ENCODE measurements at regions not wholly inside any gene's neighbourhood (a gene's known extent, or its start where the extent isn't known, plus 50 kb on each side); places are given as distances from the start of the nearest gene placed in this dataset.
"Not testable (repeated sequence)": the region's sequence is repeated elsewhere in the genome, so short reads cannot be mapped to it uniquely, and the experiment has no call there.

DNA sequence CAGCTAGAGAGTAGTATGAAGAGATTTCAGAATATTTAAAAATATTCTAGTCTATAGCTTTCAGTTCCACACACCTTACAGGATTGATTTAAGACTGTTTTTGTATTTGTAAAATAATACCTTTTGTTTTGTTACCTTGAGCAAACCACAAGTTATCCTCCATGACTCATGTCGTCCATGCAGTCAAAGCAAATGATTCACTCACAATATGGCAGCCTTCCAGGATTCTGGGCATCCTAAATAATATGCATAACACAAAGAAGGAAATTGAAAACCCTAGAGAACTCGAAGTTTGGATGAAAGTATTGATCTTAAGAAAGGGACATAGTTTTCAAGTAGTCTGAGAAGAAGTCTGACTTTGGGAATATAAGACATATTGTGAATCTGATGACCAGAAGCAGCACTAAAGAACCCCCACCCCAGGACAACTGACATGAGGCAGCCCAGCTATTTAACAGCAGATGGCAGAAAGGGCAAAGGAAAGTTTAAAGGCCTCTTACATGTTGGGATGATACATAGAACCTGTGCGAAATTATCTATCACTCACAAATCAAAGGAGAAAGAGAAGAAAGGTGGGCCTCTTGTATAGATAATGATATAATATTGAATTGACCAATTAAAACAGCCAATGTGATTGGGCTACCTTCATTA is 857.9 kb downstream of the BRINP3 start:
- ATAC-seq: no peak

DNA sequence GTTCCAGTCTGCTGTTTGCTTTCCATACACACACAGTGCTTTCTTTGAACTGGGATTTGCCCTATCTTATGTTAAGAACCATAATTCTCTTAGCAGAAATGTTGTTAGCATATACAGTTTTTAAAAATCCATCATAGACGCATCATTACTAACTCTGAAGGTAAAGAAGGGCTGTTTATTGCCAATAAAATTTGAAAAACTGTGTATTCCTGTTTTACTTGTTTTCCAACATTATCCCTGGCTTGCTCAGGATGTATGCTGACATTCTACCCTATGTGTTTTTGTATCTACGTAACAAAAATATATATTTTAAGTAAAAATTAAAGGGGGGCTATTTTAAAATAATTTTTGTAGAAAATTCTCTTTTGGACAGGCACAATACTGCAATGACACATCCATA is 857.2 kb downstream of the BRINP3 start:
- no peak for ATAC-seq

DNA sequence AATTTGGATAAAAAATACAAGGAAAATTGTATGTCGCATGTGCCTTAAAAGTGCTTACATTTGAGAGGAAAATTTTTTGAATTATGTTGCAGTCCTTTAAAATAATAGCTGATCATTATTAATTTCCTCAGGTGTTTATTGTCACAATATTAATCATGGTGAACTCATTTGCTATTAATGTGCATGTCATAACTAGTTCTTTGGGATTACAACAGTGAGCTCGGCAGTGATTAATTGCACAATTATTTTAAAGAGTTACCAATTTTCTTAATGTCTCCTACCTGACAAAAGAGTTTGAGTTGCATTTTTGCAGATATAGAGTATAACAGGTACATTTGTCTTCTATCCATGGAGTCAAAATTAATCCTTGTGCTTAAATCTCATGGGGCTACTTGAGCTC is 854.3 kb downstream of the BRINP3 start:
- ATAC-seq: no peak

DNA sequence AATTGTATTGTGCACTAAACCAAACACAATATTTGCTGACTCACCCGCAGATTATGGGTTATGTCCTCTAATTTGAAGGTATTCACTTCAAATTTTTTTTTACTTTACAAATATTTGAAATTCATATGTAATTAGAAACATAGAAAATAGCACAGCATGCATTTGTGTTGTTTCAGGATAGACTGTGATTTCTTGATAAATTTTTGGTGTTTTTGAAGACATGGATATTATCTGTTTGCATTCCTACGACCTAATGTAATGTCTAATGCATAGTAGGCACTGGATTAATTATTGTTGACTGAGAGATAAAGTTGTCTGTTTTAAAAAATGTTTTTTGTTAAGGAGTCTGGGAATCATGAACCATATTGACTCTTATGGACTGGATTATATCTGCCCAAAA is 850.2 kb downstream of the BRINP3 start:
- ATAC-seq: no peak

DNA sequence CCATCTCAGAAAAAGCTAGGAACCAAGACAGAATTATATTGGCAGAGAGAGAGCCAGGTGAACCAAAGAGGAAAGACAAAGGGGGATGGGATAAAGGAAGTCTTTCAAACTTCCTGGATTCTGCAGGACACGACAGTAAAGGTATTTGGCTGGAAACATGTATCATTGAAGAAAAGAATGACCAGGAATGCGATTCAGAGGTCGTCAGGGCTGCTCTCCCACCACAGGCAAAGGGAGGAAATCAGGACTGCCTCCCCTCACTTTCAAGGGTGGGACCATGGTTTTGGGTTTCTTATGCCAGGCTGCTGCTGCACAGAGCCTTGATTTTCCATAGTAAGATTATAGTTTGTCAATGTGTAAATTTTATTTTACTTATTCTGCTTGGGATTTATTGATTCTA is 848.8 kb downstream of the BRINP3 start:
- no peak for ATAC-seq

DNA sequence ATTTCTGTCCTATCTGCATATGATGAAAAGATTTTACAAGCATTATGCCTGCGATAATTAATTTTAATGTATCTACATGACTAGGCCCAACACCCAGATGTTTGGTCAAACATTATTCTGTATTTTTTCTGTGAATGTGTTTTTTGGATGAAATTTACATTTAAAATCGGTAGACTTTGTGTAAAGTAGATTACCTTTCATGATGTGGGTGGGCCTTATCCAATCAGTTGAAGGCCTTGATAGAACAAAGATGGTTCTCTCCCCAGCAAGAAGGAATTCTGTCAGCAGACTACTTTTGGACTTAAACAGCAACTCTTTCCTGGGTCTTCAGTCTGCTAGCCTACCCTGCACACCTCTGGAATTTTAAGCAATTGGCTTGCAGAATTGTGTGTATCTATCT is 844.0 kb downstream of the BRINP3 start:
- ATAC-seq: no peak

DNA sequence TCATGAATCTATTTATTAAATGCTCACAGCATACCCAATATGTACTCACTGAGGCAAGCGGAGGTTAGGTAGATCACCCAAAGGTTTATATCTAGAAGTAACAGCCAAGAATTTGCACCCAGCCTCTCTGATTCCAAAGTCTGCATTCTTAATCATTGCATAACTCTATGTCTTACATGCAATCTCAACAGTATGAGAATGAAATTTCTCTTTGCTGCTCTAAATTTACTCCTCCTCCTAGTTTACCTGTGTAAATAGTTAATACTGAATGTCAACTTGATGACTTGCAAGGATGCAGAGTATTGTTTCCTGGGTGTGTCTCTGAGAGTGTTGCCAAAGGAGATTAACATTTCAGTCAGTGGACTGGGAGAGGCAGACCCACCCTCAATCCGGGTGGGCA is 840.6 kb downstream of the BRINP3 start:
- no peak for ATAC-seq

DNA sequence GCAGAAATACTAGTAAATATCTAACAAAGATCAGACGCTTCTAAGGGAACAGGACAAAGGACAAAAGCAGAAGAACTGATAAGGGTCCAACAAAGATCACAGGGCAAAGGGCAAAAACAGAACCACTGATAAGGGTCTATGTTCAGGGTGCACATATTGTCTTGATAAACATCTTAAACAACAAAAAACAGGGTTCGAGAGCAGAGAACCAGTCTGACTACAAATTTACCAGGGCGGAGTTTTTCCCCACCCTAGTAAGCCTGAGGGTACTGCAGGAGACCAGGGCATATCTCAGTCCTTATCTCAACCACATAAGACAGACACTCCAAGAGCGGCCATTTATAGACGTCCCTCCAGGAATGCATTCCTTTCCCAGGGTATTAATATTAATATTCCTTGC is 833.5 kb downstream of the BRINP3 start:
- ATAC-seq: not testable (repeated sequence)

DNA sequence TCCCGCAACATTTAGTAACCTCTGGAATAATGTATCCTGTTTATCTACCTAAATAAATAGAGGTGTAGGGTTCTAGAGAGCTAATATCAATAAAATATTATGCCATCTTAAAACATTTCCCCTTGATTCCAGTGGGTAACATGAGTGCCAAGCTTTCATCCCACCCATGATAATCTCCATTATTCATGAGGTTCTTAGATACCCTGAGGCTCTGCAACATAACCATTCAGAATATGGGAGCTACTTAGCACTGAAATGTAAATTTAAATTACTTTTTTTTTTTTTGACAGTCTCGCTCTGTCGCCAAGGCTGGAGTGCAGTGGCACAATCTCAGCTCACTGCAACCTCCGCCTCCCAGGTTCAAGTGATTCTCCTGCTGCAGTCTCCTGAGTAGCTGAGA is 832.7 kb downstream of the BRINP3 start:
- ATAC-seq: no peak

DNA sequence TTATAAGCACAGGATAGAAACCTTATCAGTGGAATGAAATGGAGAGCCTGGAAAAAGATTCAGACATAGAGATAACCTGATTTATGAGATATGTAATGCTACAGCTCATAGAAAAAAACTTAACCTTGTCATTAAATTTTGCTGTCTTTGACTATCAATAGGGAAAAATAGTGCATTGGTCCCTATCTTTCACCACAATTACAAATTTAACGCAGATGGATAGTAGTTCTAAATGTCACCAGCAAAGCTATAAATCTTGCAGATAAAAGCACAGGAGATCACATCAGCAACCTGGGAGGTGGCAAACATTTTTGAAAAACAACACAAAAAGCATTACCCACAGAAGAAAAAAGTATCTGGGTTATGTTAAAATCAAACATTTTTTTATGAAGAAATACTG is 831.6 kb downstream of the BRINP3 start:
- ATAC-seq: no peak

DNA sequence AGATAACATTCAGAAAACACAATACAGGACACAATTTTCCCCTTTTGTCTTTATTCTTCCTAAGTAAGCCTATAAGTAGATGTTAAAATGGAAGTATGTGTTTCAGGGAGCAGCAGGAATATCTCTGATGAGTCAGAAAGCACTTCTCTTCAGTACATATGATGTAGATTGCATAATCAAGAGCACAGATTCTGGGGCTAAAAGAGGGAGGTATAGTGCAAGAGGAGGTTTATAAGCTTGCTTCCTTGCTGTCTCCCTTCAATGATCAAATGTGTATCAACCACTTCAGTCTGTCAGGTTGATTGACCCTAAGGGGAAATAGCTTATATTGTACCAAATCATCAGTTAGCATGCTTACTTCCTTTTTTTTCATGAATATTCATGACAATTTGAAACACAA is 822.8 kb downstream of the BRINP3 start:
- ATAC-seq: no peak

DNA sequence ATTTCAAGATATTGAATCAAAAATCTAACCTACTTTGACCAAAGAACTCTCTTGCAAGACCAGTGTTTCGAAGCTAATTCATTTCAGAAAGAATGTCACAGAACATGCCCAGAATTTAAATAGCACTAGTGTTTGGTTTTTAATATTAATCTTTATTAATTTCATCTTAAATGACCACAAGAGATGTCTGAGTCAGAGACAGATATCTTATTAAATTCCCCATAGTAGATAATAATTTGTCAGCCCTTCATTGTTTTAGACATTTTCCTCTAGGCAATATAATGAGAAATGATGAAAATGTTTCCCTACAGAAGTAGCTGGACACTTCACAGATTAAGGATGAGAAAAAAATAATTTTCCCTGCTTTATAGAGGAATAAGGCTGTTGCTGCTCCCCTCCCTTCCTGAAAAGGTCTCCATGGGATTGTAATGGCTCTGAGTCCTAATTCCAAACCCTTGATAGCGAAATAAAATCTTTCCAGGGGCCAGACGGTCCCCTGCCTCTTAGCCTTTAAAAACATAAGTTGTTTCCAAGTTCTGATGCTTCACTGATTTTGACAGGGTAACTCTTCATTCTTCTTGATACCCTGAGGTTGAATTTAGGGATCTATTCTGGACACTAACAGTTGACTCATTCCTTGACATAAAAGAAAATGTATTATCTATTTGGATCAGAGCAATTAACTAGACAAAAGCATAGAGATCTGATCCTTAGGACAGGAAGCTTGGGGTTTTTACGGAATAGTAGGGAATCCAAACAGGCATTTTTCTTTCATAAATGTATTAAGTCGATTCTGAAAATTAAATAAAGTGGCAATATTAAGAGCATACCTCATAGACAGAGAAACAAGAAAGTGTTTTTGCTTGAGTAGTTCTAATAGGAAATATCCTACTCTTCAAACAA is 820.8 kb downstream of the BRINP3 start:
- no peak for ATAC-seq

DNA sequence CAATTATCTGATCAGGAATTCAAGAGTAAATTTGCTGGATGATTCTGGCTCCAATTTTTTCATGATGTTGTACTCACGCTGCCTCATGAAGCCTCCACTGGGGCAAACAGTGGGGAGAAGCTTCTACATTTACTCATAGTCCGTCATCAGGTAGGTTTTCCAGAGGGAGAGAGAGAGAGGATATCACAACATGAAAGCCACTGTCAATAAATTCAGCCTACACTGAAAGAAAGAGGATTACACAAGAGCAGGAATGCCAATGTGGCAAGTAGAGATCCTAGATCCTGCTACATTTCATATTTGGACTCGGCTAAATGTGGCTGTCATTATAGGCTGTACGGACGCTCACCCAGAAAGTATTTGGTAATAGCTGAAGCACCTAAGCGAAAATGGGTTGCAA is 819.9 kb downstream of the BRINP3 start:
- no peak for ATAC-seq

DNA sequence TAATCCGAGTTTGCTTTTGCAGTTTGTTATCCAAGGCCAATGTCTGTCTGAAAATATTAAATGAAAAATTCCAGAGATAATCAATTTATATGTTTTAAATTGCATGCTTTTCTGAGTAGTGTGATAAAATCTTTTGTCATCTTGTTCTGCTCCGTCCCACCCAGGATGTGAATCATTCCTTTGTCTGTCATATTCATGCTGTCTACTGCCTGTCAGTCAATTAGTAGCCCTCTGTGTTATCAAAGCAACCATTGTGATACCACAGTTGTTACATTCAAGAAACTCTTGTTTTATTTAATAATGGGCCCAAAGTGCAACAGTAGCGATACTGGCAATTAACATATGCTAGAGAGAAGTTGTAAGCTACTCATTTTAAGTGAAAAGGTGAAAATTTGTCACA is 819.3 kb downstream of the BRINP3 start:
- no peak for ATAC-seq

DNA sequence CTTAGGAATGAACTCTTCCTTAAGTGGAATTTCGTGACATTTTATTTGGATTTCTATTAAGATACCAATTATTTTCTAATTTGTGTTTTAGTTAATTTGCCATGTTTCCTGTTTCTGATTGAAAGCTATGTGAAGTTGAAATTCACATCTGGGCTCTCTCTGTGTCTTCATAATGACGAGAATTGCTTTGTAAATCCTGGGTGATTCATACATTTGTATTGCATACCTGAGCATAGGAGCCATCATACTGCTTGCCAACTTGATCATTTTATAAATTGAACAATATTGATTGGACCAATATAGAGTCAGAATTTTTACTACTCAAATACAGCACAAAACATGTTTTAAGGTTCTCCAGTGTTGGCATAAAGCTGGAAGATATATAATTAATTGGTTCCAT is 817.9 kb downstream of the BRINP3 start:
- no peak for ATAC-seq

DNA sequence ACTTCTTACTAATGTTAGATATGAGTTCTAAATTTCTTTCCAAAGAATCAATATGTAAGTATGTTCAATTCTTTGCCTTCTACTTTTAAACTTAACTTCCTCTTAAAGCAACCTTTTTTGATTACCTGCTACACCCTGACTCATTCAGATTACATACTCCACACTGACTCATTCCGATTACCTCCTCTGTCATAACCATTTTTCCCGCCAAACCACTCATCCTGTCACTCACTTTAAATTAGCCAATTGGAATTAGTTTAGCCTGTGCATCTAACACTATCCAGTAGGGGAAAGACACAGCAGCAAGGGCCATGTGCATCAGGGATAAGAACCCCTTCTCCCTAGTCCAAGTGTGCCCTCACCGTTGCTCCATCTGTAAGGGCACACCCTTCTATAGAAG is 815.5 kb downstream of the BRINP3 start:
- ATAC-seq: no peak

DNA sequence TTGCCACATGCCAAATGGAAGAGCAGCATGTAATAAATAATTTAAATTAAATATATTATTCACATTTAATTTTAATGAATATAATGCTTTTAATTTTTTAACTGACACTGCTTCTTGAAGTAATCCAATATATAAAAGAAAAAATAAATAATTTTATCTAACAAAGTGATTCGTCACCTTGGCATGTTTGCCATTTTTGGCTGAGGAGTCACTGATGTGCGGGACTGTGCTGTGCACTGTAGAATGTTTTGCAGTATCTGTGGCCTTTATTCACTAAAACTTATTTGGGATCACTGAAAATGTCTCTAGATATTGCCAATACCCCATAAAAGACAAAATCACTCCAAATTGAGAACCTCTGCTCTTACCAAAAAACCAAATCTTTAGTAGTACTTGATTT is 807.8 kb downstream of the BRINP3 start:
- ATAC-seq: no peak

DNA sequence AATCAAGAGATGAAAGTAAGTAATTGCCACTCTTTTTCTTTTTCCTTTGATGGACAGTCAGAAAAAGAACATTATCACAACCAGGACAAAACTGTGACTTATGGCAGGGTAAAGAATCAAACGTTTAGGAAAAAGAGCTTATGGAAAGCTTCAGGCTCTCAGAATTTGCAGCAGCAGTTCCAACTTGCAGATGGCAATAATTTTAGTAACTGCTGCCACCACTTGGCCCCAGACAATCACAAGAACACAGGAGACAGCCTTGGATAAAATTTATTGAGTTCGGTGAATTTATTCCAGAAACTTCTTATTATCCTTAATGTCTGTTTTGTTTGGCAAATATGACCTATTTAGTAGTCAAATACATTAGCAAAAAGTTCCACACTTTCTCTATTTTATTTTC is 804.4 kb downstream of the BRINP3 start:
- ATAC-seq: no peak

DNA sequence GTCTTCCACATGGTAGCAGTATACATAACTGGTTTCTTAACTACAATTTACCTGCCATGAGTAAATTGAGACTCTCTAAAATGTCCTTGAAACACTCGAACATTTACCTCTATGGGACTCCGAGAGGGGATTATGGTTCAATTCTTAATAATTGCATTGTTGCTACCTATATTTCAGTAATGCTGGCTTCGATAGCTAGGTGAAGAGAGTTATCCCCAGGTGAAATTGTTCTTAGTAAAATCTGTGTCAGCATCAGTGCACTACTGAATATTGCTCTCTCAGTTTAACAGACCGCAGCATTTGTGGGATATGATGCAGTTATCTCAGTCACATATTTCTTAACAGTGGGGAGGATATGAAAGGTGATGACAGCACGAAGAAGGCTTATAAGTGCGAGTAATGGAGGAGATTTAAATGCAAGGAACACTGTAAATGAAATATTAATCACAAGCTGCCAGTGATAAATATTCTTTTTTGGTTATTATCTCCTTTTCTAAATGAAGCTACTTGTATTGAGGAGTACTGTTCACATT is 801.9 kb downstream of the BRINP3 start:
- ATAC-seq: no peak

DNA sequence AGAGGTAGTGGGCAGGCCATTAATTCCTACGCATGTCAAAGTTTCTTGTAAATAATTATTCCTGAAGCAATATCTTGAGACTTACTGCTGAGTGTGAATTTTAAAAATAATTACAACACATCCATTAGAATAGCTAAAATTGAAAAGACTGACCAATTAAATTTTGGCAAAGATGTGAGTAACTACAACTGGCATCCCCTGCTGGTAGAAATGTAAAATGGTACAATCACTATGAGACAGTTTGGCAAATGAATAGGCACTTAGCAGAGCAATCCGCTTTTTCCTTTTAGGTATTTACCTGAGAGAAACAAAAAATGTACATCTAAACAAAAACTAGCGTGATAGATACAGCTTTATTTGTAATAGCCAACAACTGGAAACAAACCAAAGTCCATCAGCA is 798.9 kb downstream of the BRINP3 start:
- ATAC-seq: no peak

DNA sequence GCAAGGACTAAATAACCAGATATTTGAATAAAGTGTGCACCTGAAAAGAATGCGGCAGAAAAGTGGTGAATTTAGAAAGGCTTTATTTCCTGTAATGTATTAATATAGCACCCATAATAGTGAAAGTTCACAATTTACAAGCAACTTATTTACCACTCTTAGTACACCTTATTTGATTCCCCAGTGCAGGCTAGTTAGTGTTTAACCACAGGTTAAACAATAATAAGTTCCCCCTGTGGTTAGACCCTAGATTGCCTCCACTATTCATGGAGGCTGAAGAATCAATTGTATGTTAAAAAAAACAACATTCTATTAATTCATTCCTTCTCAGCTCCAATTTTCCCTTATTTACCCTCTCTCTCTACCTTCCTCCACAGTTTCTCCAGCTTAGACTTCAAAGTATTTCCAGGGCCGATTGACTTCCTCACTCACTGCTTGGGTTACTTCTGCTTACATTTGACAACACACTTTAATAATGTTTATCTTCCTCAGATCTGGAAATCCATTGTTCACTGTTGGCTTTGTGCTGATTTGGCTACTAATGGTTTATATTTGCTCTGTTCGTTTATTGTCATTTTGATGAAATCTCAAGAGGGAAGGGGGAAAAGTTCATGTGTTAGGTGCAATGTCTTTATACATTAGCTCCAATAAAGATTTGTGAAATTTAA is 796.3 kb downstream of the BRINP3 start:
- ATAC-seq: no peak

DNA sequence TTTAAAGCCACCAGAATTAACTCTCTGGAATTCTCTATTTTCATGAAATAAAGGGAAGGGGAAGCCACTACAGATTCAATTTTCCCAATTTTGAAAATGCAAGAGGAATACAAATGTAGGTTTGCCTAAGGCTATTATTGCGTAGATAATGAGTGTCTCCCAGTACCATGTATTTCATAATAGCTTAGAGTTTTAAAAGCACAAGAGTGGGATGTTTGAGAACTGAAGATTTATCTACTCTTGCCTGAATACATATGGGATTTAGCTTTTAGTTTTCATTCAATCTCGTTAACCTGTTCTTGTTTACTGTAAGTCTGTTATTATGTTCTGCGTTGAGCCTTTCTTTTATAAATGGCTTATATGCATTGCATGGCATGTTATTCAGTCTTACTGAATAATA is 795.1 kb downstream of the BRINP3 start:
- no peak for ATAC-seq

DNA sequence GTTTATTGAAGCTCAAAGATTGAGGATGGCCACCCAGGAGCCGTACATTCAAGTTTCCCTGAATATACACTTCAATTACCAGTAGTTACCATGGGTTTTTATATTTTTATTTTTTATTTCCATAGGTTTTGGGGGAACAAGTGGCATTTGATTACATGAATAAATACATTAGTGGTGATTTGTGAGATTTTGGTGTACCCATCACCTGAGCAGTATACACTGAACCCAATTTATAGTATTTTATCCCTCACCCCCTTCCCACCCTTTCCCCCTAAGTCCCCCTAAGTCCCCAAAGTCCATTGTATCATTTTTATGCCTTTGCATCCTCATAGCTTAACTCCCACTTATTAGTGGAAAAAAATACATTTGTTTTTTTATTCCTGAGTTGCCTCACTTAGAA is 791.4 kb downstream of the BRINP3 start:
- ATAC-seq: no peak

DNA sequence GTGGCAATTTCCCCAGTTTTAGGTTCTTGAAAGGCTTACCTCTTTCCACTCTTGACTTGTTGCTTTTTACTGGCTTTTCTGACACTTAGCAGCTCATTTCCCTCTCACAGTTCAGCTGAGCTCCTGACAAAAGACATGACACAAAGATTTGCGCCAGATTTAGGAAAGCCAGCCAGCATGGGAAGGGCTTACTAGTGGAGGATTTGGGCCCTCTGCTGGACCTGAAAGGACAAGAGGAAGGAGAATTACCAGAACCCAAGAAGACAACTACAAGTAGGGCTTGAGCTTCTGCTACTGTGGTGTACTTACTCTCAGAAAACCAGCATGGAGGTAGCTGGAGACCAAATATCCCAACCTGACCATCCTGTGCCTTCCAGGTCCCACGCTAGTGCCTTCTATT is 784.5 kb downstream of the BRINP3 start:
- no peak for ATAC-seq
